CD4-positive, alpha-beta T cell treated with Interleukin-6 at 100 ng/mL for 8 hours (primary cell): ENCODE measurements at regions not wholly inside any gene's neighbourhood (a gene's known extent, or its start where the extent isn't known, plus 50 kb on each side); places are given as distances from the start of the nearest gene placed in this dataset.

Experiments
- DNase-seq: peaks from one replicate; pipeline ENCODE4 v3.0.0-alpha.2; 2020; ENCODE audit warnings: mixed read lengths, low spot score

DNA sequence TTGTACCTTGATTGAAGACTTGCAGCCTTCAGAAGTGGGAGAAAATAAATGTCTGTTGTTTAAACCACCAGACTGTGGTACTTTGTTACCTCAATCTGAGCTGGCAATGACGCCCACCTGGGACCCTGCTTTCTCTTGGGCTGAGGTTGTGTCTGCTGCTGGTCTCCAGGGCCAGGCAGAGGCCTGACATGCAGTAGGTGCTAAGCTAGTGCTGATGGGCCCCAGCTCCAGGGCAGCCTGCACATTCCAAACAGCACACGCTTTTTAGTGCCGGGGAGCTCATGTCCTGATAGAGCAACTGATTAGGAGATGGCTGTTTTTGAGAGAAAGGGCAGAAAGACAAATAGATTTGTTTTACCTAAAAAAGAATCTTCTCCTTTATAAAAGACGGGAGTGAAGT is 664.0 kb upstream of the HS6ST1 start:
- no peak for DNase-seq

DNA sequence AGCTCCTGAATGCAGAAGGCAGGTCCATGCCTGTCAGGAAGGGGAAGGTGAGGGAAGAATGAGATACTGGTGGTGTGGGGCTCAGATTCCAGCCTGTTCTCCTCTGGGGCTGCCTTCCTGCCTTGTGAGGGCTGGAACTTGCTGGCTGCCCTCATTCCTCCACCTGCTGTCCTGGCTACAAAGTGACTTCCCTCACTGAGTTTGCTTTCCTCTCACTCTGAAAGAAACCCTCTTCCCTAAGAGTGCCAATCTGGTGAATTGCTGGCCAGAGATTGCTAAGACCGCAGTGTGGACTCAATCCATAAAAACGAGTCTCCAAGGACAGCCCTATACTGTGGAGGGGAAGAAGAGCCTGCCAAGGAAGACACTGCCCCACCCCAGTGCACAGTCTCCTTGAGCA is 664.4 kb upstream of the HS6ST1 start:
- no peak for DNase-seq

DNA sequence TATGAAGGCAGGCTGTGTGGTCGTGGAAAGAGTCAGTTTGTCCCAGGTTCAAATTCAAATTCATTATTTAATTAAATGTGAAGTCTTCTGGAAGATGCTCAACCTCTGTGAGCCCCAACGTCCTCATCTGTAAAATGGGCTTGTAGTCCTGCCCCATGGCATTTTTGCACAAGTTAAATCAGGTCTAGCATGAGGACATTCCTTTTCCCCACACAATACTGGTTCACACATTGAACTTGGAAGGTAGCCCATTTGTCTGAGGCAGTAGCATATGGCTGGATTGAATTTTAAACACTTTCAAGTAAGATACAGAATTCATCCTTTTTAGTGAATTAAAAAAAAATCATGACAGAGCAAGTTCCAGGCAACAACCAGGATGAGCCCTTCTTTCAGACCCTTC is 665.4 kb upstream of the HS6ST1 start:
- no peak for DNase-seq

DNA sequence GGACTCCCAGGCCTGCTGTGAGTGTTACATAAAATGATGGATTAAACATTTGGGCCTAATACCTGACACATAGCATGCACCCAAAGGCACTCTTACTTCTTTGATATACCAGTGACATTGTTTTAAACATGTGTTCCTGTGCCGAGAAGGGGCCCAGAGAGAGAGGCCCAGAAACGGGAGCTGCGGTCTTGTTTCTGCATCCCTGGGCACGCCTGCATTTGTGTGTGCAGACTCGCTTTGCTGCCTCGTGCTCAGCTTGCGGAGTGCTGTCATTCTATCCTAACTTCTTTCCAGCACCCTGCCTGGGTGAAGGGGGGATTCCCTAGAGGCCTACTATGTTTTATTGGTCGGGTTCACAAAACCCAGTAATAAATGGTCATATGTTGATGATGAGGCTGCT is 666.2 kb upstream of the HS6ST1 start:
- DNase-seq = no peak

DNA sequence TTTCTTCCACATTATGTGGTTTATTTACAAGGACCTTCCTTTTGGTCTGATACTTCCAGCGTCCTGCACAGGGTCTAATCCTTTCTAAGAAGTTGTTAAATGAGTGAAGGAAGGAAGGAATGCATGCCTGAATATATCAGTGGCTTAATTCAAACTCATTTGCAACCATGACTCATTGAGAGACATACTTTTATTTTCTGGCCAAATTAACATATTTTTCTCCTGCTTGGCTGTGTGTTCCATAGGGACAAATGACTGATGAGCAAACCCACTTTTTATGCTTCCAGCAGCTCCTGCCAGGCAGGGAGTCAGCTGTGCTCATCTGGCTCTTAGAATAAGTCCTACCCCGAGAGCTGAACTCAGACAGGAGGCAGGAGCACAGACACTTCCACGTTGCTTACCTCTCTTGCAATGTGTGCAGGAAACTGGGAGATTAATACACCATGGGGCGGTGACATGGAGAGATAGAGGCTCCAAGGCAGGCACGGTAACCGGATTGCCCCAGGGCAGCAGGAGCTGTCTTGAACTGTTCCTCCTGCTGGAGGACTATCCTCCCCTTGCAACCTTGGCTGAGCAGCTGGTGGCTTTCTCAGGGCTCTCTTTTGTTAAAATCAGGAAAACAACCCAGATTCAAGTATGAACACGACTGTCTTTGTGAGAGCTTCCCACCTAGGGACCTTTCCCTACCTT is 667.5 kb upstream of the HS6ST1 start:
- no peak for DNase-seq

DNA sequence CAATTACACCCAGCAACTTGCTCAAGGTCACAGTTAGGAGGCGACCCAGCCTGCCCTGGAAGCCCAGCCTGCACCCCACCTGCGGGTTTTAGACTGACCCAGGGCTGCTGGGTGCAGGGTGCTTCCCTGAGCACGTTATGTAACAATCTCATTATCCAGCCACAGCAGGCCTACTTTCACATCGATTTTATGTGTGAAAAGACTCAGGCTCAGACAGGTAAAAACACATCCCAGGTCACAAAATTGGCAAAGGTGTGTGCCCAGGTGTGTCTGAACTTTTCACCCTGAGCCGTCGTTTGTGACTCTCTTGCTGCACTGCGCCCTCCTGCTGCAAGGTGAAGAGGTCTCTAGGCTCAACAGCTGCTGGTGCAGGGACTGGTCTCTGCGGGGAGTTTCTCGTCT is 668.2 kb upstream of the HS6ST1 start:
- no peak for DNase-seq

DNA sequence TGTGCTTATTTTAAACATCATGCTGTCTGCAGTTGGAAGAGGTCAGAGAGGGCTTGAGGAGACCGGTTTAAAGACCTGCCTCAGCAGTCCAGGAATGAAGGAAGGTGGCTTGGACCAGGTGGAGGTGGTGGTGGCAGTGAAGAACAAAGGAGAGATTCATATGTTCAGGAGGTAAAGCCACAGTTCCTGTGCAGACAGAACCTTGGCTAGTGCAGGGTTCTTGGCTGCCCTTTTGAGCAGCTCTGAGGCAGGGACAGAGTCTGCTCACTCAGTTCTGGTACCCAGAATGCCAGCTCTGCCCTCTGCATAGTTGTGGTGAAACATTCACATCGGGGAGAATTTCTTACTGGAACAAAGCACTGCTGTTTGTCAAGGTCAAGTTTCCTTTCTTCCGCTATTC is 669.7 kb upstream of the HS6ST1 start:
- DNase-seq = no peak

DNA sequence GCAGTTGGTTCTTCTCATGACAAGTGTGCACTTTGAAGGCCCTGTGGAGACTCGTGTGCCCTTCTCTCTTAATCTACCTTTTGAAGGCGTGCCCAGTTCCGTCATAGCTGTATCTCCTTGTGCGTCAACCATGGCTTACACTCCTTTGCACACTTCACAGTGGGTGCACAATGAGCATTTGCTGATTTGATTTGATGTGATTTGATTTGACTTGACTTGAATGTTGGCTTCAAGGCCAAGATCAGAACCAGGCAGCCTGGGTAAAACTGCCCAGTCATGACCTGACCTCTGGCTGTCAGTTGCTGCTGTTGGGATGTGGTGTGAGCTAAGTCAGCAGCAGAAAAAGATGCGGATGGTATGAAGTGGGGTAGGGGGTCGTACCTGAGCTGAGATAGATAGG is 670.3 kb upstream of the HS6ST1 start:
- no peak for DNase-seq

DNA sequence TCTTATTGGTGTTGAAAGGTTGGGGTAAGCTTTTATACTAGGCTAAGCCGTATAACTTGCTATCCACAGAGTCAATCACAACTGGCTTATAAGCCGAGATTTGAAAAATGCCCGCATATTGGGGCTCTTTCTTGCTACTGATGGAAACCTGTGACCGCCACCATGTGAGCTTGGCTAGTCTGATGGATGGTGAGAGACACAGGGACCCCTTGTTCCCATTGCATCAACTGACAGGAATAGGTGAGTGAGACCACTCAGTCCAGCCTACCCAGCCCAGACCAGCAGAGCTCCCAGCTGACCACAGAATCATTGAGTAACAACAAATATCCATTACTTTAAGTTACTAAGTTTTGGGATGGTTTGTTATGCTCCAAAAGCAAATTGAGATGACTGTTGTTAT is 676.4 kb upstream of the HS6ST1 start:
- no peak for DNase-seq

DNA sequence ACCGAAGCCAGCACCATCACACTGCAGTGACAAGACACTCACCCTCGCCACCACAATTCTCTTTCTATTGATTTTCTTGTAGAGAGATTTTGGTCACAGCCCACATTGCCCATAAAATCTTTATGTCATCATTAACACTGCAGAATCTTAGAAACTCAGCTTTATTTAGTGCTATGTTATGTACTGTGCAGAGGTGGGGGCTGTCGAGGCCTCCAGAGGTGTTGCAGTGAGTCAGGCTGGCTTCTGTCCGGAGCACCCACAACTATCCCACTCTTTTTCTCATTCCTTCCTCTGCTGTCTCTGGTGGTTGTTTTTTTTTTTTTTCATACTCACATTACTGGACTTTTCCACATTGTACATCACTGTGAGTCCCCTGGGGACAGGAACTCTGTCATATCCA is 677.4 kb upstream of the HS6ST1 start:
- DNase-seq = no peak

DNA sequence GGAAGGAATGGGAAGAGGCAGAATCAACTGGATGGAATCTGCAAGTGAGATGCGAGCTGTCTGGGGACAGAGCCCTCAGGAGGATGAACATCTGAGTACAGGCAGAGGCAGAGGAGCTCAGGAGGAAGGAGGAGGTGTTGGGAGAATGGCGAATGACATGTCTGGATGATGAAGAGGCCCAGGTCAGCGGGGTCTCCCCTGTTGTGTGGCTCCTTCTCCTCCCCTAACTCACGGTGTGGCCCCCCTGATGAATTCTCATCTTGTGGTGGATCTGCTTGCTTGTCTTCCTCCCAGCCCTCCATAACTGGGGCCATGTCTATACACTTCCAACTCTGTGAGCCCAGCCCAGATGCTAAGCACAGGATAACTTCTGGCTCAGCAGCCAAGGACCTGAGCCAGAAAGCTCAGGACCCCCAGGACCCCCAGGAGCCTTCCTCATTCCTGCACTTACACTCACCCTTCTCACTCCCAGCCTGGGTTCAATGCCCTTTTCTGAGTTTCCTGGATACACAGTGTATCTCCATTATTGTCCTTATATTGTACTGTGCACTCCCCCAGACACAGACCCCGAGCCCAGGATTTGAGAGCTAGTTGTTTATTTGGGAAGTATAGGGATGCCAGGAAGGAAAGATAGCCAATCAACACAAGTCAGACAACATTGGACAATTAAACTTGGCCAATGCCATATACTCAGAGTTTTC is 678.6 kb upstream of the HS6ST1 start:
- DNase-seq = no peak

DNA sequence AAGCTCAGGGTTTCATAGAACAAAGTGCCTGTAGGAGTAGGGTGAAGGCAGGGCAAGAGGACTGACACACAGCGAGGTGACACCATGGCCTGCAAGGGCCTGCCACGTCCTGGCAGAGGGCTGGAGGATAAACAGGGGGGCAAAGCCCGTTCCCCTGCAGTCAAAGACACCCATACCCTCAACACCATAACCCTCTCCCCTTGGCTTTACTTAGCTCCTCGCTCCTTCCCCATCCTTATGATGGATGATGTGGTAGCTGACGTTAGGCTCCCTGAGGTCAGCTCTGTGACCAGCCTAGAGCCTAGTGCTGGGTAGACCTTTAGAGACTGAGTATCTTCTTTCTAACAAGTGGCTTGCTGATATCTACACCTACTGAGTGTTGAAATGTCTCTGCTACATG is 683.3 kb upstream of the HS6ST1 start:
- DNase-seq = no peak

DNA sequence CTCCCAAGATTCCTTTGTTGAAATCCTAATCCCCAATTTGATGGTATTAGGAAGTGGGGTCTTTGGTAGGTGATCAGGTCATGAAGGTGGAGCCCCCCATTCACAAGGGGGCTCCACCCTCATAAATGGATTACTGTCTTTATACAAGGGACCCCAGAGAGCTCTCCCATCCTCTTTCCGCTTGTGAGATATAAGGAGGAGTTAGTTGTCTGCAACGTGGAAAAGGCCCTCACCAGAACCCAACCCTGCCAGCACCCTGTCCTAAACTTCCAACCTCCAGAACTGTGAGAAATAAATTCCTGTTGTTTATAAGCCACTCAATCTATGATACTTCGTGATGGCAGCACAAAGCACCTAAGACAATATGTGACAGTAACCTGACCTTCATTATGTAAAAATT is 684.1 kb upstream of the HS6ST1 start:
- no peak for DNase-seq

DNA sequence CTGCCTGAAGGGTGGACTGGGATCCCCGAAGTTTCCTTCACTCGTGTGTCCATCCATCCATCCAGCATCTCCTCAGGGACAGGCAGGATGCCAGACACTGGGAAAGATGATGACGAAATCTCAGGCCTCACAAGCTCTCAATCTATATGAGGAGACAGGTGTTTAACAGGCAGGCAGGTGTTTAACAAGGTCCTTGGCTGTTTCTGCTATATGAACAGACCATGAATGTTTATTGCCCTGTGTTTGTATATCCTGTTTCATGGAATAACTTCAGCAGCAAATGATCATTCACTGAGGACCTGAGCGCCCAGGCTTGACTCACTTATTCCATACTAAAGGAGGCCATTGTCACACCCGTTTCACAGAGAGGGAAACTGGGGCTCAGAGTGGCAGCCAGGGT is 685.8 kb upstream of the HS6ST1 start:
- DNase-seq = no peak

DNA sequence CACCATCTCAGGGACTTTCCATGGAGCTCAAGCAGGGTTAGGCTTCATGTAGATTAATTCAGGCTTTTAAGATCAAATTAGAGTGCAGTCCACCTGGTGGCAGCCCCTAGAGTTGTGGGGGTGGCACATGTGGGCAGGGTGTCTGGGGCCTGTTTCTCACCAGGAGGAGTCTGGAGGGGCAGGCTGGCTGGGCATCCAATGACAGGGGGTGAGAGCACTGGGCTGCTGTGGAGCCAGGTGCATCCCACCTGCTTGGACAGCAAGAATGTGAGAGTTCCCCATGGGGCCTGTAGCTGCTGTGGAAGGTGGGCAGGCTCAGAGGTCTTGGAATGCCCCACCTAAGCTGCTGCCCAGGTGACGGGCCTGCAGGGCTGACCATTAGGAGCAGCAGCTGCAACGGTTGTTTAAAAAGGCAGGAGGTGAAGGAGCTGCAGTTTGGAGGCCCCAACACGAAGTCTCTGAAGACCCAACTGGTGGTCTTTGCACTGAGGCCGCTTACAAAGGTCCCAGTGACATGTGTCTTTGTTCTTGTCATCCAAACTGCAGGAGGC is 686.3 kb upstream of the HS6ST1 start:
- DNase-seq = no peak

DNA sequence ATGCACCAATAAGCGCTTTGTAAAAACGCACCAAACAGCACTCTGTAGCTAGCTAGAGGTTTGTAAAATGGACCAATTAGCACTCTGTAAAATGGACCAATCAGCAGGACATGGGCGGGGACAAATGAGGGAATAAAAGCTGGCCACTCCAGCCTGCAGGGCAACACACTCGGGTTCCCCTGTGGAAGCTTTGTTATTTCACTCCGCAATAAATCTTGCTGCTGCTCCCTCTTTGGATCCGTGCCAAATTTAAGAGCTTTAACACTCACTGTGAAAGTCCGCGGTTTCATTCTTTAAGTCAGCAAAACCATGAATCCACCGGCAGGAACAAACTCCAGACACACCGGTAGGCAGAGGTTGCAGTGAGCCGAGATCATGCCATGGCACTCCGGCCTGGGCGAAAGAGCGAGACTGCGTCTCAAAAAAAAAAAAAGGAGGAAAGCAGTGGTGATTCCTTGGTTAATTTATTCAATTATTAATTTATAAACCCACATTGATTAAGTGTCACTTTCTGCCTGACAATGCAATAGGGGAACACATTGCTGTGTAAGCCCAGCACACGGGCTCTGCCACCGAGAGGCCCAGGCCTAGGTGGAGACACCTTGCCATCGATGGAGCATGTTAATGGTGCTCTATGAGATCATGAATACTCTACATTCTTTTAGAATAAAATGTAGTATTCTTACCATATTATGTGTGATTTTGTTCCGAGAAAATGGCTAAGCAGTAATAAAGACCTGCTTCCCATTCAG is 687.6 kb upstream of the HS6ST1 start:
- no peak for DNase-seq

DNA sequence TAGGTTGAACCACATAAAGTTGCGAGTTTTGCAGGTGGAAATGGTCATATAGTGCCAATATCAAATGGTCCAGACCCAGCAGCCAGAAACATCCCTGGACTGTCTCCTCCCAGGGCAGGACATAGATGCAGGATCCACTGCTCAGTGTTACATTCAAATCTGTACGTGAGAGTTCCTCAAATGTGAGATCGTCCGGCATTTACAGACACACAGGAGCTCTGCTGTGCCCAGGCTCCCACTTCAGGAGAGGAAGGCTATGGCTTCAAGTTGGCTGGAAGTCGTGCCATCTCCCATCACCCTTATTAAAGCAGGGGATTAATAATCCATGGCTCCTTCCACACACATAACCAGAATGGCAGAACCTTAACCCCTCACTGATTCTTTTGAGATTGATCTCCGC is 688.2 kb upstream of the HS6ST1 start:
- no peak for DNase-seq

DNA sequence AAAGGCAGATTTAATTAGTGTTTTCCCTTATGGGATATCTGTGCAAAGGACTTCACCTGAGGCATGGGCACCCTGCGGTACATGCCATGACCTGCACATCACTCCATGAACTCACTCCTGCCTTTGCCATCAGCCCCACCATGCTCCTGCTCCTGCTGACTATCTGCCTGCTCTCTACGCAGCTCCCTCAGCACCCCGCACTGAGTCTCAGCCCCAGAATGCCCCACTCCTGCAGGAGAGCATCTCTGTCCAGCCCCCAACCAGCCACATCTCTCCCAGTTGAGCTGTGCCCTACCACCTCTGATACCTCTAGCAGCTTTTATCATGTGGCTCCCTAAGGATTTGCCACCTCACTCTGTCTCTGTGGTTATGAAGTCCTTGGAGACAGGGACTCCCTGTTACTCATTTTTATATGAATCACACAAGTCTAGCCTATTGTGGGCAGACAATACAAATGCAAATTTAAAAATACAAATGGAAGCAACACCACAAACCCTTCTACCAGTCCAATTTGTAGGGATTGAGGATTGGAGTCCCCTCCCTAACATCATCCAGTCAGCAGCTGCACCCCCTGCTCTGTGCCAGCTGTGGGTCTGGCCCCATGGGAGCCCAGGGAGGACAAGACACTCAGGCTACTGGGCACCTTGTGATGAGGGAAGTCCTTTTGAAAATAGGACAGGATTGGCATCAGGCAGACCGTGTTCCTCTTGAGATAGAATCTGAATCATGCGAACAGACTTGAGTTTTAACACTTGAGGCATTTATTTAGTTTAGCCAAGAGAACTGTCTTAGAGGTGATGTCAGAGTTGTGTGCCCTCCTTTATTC is 689.6 kb upstream of the HS6ST1 start:
- DNase-seq = no peak

DNA sequence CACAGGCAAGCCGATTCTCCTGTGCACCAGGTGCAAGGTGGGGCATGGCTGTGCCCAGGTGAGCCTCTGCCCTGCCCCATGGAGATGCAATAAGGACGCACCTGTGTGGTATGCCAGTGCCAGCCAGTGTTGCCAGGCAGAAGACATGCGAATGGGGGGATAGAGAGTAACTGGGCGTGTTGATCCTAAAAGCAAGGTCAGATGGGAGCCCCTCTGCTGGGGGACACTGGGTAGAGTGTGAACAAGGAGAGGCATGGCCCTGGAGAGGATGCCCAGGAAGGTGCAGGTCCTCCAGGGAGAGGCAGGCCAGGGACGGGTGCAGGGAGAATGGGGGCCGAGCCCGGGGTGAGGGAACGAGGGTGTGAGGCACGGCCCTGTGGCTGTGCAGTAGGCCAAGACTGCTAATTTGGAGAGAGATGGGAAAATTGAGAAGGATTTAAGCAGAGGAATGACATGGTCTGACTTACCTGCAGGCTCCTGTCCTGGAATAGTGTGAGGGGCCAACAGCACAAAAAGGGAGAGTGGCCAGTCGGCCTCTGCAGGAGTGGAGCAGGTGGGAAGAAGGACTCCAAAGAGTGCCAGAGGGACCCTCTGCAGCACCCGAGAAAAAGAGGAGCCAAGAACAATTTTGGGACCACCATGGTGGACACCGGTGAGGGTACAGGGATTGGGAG is 690.4 kb upstream of the HS6ST1 start:
- no peak for DNase-seq

DNA sequence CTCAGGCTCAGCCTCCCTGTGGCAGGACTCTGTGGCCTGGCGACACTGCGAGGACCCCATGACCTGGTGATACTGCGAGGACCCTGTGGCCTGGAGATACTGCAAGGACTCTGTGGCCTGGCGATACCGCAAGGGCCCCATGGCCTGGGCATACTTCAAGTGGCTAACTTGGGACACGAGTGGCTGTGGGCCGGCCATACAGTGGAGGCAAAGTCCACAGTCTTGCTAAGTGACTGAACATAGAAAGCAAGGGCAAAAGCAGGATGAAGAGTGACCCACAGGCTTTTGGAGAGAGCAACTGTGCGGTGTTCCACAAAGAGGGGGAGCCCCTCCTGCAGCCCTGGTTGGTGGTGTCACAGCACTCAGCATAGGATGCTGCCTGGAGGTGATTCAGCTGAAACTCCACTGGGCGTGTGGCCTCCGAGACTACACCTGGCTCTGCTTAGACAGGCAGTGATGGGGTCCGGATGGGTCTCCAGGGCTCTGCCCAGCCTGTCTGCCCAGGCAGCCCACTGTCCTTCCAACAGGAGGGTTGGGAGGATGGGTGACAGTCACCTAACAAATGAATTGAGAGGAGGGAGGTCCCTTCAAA is 691.0 kb upstream of the HS6ST1 start:
- DNase-seq = no peak

DNA sequence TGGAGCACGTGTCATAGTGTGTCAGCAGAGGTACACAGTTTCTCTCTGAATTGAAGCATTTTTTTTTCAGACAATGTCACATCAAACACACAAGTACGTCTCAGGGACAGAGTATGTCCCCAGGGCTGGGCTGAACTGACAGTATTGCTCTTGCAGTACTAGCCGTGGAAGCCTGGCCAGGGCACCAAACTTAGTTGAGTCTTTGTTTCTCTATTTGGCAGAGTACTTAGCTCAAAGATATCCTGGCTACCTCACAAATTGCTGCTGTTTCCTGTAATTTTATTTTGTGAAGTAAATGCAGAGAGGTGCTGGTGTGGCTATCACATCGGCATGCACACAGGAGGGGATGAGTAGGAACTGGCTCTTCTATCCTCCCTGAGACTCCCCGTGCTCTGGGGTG is 691.6 kb upstream of the HS6ST1 start:
- no peak for DNase-seq
